Osteoblast (primary cell): ENCODE measurements at regions not wholly inside any gene's neighbourhood (a gene's known extent, or its start where the extent isn't known, plus 50 kb on each side); places are given as distances from the start of the nearest gene placed in this dataset.

Source experiments
- DNase-seq: peaks from one replicate; pipeline ENCODE4 v3.0.0; 2011; ENCODE audit warnings: low spot score, mixed read lengths; ENCODE audit not compliant: insufficient read length; ENCODE audit errors: missing footprints
- H2AFZ ChIP-seq: 2 replicates; pipeline ENCODE4 v1.6.0; 2011; ENCODE audit warnings: mild to moderate bottlenecking, low read length
- H3K27ac ChIP-seq: 2 replicates; pipeline ENCODE4 v1.5.1; 2011; ENCODE audit warnings: mild to moderate bottlenecking, low read depth, low read length, moderate library complexity
- H3K27me3 ChIP-seq: 2 replicates; pipeline ENCODE4 v1.6.0; 2012; ENCODE audit warnings: mild to moderate bottlenecking, control low read depth, inconsistent platforms, low read length, moderate library complexity; ENCODE audit not compliant: insufficient read depth
- H3K36me3 ChIP-seq: 2 replicates; pipeline ENCODE4 v1.5.1; 2011; ENCODE audit warnings: mild to moderate bottlenecking, low read length, control low read depth, moderate library complexity; ENCODE audit not compliant: insufficient read depth
- H3K4me1 ChIP-seq: 2 replicates; pipeline ENCODE4 v1.5.1; 2011; ENCODE audit warnings: mild to moderate bottlenecking, low read length, control low read depth, moderate library complexity; ENCODE audit not compliant: insufficient read depth
- H3K4me2 ChIP-seq: 2 replicates; pipeline ENCODE4 v1.6.0; 2011; ENCODE audit warnings: mild to moderate bottlenecking, low read length; ENCODE audit not compliant: insufficient read depth
- H3K4me3 ChIP-seq: fragments of 200-600 bp; sonication (generic); 3 replicates; pipeline ENCODE4 v1.5.1; 2012; ENCODE audit warnings: mild to moderate bottlenecking, low read length, inconsistent platforms; ENCODE audit not compliant: insufficient read depth
- H3K79me2 ChIP-seq: 2 replicates; pipeline ENCODE4 v1.6.0; 2012; ENCODE audit warnings: mild to moderate bottlenecking, low read length, control low read depth, inconsistent platforms; ENCODE audit not compliant: insufficient read depth
- H3K9me3 ChIP-seq: 2 replicates; pipeline ENCODE4 v1.5.1; 2011; ENCODE audit warnings: low read depth, low read length, control low read depth
- H4K20me1 ChIP-seq: 2 replicates; pipeline ENCODE4 v1.6.0; 2012; ENCODE audit warnings: mild to moderate bottlenecking, low read length, control low read depth; ENCODE audit not compliant: insufficient read depth
- TF ChIP-seq, protein P1 (sequence below): IDR thresholded peaks from 2 replicates; pipeline ENCODE4 v1.5.1; 2011; ENCODE audit warnings: mild to moderate bottlenecking, low read depth, low read length, moderate library complexity; ENCODE audit errors: extremely low read depth

GRCh38 chr18:22045221-22045918 lies 124.0 kb upstream of the GATA6 start:
- H3K27me3 ChIP-seq = peaks cover 24% of the 10 kb centered on the region
- no peaks in the 10 kb centered on the region for H3K36me3 ChIP-seq
- no peaks in the 10 kb centered on the region for H3K79me2 ChIP-seq
- no peak for DNase-seq
- no peaks in the 10 kb centered on the region for H3K9me3 ChIP-seq
- no peaks in the 10 kb centered on the region for H4K20me1 ChIP-seq
- no peak overlapping the region for H3K27ac ChIP-seq
- TF ChIP-seq, protein P1, sequence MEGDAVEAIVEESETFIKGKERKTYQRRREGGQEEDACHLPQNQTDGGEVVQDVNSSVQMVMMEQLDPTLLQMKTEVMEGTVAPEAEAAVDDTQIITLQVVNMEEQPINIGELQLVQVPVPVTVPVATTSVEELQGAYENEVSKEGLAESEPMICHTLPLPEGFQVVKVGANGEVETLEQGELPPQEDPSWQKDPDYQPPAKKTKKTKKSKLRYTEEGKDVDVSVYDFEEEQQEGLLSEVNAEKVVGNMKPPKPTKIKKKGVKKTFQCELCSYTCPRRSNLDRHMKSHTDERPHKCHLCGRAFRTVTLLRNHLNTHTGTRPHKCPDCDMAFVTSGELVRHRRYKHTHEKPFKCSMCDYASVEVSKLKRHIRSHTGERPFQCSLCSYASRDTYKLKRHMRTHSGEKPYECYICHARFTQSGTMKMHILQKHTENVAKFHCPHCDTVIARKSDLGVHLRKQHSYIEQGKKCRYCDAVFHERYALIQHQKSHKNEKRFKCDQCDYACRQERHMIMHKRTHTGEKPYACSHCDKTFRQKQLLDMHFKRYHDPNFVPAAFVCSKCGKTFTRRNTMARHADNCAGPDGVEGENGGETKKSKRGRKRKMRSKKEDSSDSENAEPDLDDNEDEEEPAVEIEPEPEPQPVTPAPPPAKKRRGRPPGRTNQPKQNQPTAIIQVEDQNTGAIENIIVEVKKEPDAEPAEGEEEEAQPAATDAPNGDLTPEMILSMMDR = no peak
- no peak overlapping the region for H2AFZ ChIP-seq
- no peak overlapping the region for H3K4me3 ChIP-seq
- no peak overlapping the region for H3K4me2 ChIP-seq
- no peaks in the 10 kb centered on the region for H3K4me1 ChIP-seq

- H3K27ac ChIP-seq = no peak overlapping the region
- H3K4me2 ChIP-seq = no peak overlapping the region
- H3K27me3 ChIP-seq = peaks cover 21% of the 10 kb centered on the region
- no peaks in the 10 kb centered on the region for H4K20me1 ChIP-seq
- H2AFZ ChIP-seq = no peak overlapping the region
- no peak overlapping the region for H3K4me3 ChIP-seq
- no peaks in the 10 kb centered on the region for H3K4me1 ChIP-seq
- H3K9me3 ChIP-seq = no peaks in the 10 kb centered on the region
- DNase-seq = no peak
- TF ChIP-seq, protein P1 = no peak
- no peaks in the 10 kb centered on the region for H3K36me3 ChIP-seq
- no peaks in the 10 kb centered on the region for H3K79me2 ChIP-seq
These were observed 122.9 kb upstream of the GATA6 start for GRCh38 chr18:22046473-22046872.

GRCh38 chr18:22047485-22047884 lies 121.9 kb upstream of the GATA6 start:
- Histone ChIP-seq H3K27ac (no peak overlapping the region), H3K4me3 (no peak overlapping the region), H2AFZ (no peak overlapping the region), H3K79me2 (no peaks in the 10 kb centered on the region), H3K36me3 (no peaks in the 10 kb centered on the region), H4K20me1 (no peaks in the 10 kb centered on the region), H3K9me3 (no peaks in the 10 kb centered on the region), H3K27me3 (peaks cover 18% of the 10 kb centered on the region), H3K4me1 (no peaks in the 10 kb centered on the region), H3K4me2 (no peak overlapping the region)
- DNase-seq = no peak
- TF ChIP-seq, protein P1 = no peak

- Histone ChIP-seq H3K4me3 (no peak overlapping the region), H3K27me3 (peaks cover 18% of the 10 kb centered on the region), H3K9me3 (no peaks in the 10 kb centered on the region), H3K36me3 (no peaks in the 10 kb centered on the region), H2AFZ (no peak overlapping the region), H3K4me1 (no peaks in the 10 kb centered on the region), H3K27ac (no peak overlapping the region), H3K79me2 (no peaks in the 10 kb centered on the region), H3K4me2 (no peak overlapping the region), H4K20me1 (no peaks in the 10 kb centered on the region)
- TF ChIP-seq, protein P1 = no peak
- DNase-seq = no peak
These were observed 121.2 kb upstream of the GATA6 start for GRCh38 chr18:22048221-22048620.
